ENCODE measurements at regions not wholly inside any gene's neighbourhood (a gene's known extent, or its start where the extent isn't known, plus 50 kb on each side); places are given as distances from the start of the nearest gene placed in this dataset.

DNA sequence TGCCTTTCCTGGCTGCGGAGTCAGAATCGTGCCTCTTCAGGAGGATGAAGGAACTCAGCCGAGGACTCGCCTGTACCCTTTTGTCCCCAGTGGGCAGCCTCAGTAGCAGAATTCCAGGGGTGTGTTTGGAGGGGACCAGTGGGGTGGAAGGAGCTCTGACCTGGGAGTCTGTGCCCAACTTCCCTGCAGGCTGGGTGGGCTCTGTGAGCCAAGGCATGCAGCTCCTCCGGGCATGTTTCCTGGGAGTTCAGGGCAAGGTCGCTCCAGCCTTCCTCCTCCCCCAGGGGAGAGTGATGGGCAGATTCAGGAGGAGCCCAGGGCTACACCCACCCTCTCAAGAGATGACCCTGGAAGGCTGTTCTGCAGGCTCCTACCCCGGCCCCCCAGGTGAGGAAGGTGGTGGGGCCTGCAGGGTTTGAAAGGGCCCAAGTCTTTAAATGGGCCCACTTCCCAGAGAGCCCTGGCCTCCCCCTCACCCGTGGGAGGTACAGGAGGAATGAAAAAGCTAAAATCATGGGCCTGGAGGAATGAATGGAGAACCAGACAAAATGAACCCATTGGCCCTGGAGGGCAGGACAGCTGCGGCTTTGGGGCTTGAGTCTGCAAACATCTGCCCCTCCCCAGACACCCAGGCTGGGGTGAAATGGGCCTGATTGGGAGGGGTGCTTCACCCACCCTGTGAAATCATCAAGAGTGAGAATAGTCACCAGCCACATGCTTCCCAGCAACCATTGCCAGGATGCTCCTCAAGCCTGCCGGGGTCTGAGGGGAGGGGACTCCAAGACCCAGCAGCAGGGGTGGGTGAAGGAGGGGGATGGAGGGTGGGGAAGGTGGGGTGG, 77.6 kb upstream of the PMEPA1 start:
- TF ChIP-seq SIN3A (IDR thresholded peaks at IDR 0.05; ENCODE audit: borderline replicate concordance, insufficient read depth, low read length) (no peak), TAF1 (IDR thresholded peaks at IDR 0.05; ENCODE audit: borderline replicate concordance, insufficient read depth, low read length) (no peak)
